ACHN (cell line): ENCODE measurements at regions not wholly inside any gene's neighbourhood (a gene's known extent, or its start where the extent isn't known, plus 50 kb on each side); places are given as distances from the start of the nearest gene placed in this dataset.
A peak's percentile ranks its signal among the peaks of the same experiment; 100 is the strongest.

Experiments
- DNase-seq: peaks from one replicate; pipeline ENCODE4 v3.0.0-alpha.2; 2015
- in situ Hi-C: cut with HindIII; loops from 2 replicates; pipeline ENCODE4 v1.10.0; 2017; ENCODE audit warnings: low sequenced_read_pairs, low pct_ligation_motif_present, low pct_unique_long_range_greater_than_20kb

- no peak for DNase-seq
- in situ Hi-C loops: no loop called here
Observed at GRCh38 chr18:73646196-73646595, 501.4 kb downstream of the FBXO15 start.

GRCh38 chr18:73645160-73645715, 502.4 kb downstream of the FBXO15 start:
- in situ Hi-C loops: no loop called here
- DNase-seq: no peak

GRCh38 chr18:73639788-73640187, 507.8 kb downstream of the FBXO15 start:
- no peak for DNase-seq
- in situ Hi-C loops: no loop called here

- DNase-seq: no peak
- in situ Hi-C loops: no loop called here
Observed at GRCh38 chr18:73638709-73639108, 508.9 kb downstream of the FBXO15 start.

GRCh38 chr18:73636355-73636754, 511.3 kb downstream of the FBXO15 start:
- no peak for DNase-seq
- in situ Hi-C loops: no loop called here

GRCh38 chr18:73626859-73627258, 520.8 kb downstream of the FBXO15 start:
- DNase-seq: no peak
- in situ Hi-C loops: no loop called here

- in situ Hi-C loops: no loop called here
- DNase-seq: no peak
Observed at GRCh38 chr18:73626221-73626620, 521.4 kb downstream of the FBXO15 start.

GRCh38 chr18:73621091-73621490, 526.5 kb downstream of the FBXO15 start:
- DNase-seq: no peak
- in situ Hi-C loops: no loop called here

- no peak for DNase-seq
- in situ Hi-C loops: no loop called here
Observed at GRCh38 chr18:73617981-73618380, 529.7 kb downstream of the FBXO15 start.

GRCh38 chr18:73615506-73615905, 532.1 kb downstream of the FBXO15 start:
- DNase-seq: no peak
- in situ Hi-C loops: no loop called here

GRCh38 chr18:73614812-73615211, 532.8 kb downstream of the FBXO15 start:
- in situ Hi-C loops: no loop called here
- DNase-seq: peak; percentile 88

- DNase-seq: no peak
- in situ Hi-C loops: no loop called here
Observed at GRCh38 chr18:73613706-73614340, 533.8 kb downstream of the FBXO15 start.

GRCh38 chr18:73597832-73598615, 549.6 kb downstream of the FBXO15 start:
- DNase-seq: no peak
- in situ Hi-C loops: no loop called here

- in situ Hi-C loops: no loop called here
- peak; percentile 54 for DNase-seq
Observed at GRCh38 chr18:73594749-73595148, 552.9 kb downstream of the FBXO15 start.

GRCh38 chr18:73593207-73593606, 554.4 kb downstream of the FBXO15 start:
- in situ Hi-C loops: no loop called here
- DNase-seq: no peak

- in situ Hi-C loops: no loop called here
- DNase-seq: no peak
Observed at GRCh38 chr18:73590950-73591349, 556.7 kb downstream of the FBXO15 start.

- DNase-seq: no peak
- in situ Hi-C loops: no loop called here
Observed at GRCh38 chr18:73579698-73580097, 567.9 kb downstream of the FBXO15 start.

GRCh38 chr18:73577365-73577764, 570.3 kb downstream of the FBXO15 start:
- DNase-seq: peak; percentile 7
- in situ Hi-C loops: no loop called here

- DNase-seq: peak; percentile 47
- in situ Hi-C loops: no loop called here
Observed at GRCh38 chr18:73563901-73564472, 583.6 kb downstream of the FBXO15 start.

GRCh38 chr18:73563345-73563744, 584.3 kb downstream of the FBXO15 start:
- in situ Hi-C loops: no loop called here

More at GRCh38 chr18:73563345-73563744, 584.3 kb downstream of the FBXO15 start:
- DNase-seq: no peak
